ENCODE measurements at regions not wholly inside any gene's neighbourhood (a gene's known extent, or its start where the extent isn't known, plus 50 kb on each side); places are given as distances from the start of the nearest gene placed in this dataset.

- no peak for TF ChIP-seq CTCF (conservative IDR thresholded peaks at IDR 0.05 in 1 of 2, IDR thresholded peaks at IDR 0.05 in 1 of 2; ENCODE audit: extremely low read depth in 1 of 2, insufficient read depth in 1 of 2, low read depth in 1 of 2, low read length in 2 of 2)
- TF ChIP-seq EZH2 (IDR thresholded peaks at IDR 0.05; ENCODE audit: borderline replicate concordance, low read length): no peak
These were observed 1888.2 kb downstream of the EFNA5 start for GRCh38 chr5:105782501-105782900.

Measured in mammary epithelial cell (primary cell).